Suprapubic skin (tissue), 4 donors: ENCODE measurements at regions not wholly inside any gene's neighbourhood (a gene's known extent, or its start where the extent isn't known, plus 50 kb on each side); places are given as distances from the start of the nearest gene placed in this dataset.

ENCODE experiments used
- POLR2A ChIP-seq, 2 donors: fragments of 450-650 bp; IDR thresholded peaks; one replicate each; pipeline ENCODE4 v1.6.1; 2017; ENCODE audit warnings: antibody characterized with exemption in 2 of 2, mild to moderate bottlenecking in 2 of 2, moderate library complexity in 2 of 2
- POLR2AphosphoS5 ChIP-seq, 3 donors: sonication (generic); formaldehyde crosslinking; IDR thresholded peaks; one replicate each; pipeline ENCODE4 v1.6.1; 2017; ENCODE audit warnings: antibody characterized with exemption in 3 of 3
- TF ChIP-seq, protein P1 (sequence below), 2 donors: fragments of 200-600 bp in 1 of 2; fragments of 450-650 bp in 1 of 2; sonication (generic) in 1 of 2; IDR thresholded peaks; one replicate each; pipeline ENCODE4 v1.5.1; 2016 to 2019; ENCODE audit warnings: antibody characterized with exemption in 2 of 2, mild to moderate bottlenecking in 1 of 2, moderate library complexity in 1 of 2

DNA sequence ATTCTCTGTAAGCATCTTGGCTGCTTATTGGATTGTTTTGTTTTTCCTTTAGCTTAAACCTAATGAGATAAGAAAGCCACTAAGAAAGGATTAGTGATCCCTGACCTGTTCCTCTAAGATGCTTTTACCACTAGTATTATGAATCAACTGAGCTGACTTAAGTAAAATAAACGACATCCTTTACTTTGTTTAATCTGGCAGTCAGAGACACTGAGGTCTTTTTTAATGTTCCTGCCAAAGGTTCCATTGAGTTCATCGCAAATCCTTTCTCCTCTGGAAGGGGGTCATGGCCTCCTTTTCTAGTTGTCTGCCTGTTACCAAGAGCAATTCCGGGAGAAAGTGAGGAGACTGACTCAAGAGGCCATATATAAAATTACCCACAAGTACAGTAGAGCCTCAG lies 1038.3 kb upstream of the SLIT2 start:
- no peak for TF ChIP-seq POLR2AphosphoS5 (IDR thresholded peaks at IDR 0.05)
- TF ChIP-seq, protein P1, sequence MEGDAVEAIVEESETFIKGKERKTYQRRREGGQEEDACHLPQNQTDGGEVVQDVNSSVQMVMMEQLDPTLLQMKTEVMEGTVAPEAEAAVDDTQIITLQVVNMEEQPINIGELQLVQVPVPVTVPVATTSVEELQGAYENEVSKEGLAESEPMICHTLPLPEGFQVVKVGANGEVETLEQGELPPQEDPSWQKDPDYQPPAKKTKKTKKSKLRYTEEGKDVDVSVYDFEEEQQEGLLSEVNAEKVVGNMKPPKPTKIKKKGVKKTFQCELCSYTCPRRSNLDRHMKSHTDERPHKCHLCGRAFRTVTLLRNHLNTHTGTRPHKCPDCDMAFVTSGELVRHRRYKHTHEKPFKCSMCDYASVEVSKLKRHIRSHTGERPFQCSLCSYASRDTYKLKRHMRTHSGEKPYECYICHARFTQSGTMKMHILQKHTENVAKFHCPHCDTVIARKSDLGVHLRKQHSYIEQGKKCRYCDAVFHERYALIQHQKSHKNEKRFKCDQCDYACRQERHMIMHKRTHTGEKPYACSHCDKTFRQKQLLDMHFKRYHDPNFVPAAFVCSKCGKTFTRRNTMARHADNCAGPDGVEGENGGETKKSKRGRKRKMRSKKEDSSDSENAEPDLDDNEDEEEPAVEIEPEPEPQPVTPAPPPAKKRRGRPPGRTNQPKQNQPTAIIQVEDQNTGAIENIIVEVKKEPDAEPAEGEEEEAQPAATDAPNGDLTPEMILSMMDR (IDR thresholded peaks at IDR 0.05) = no peak
- no peak for TF ChIP-seq POLR2A (IDR thresholded peaks at IDR 0.05)
